22Rv1 (cell line): ENCODE measurements at regions not wholly inside any gene's neighbourhood (a gene's known extent, or its start where the extent isn't known, plus 50 kb on each side); places are given as distances from the start of the nearest gene placed in this dataset.

Experiments used
- CTCF ChIP-seq: fragments of 450-650 bp; IDR thresholded peaks from 2 replicates; pipeline ENCODE4 v1.5.1; 2017; ENCODE audit warnings: mild to moderate bottlenecking
- ZFX ChIP-seq: fragments of 450-650 bp; IDR thresholded peaks from 2 replicates; pipeline ENCODE4 v1.6.1; 2017; ENCODE audit warnings: antibody characterized with exemption, borderline replicate concordance

GRCh38 chr19:28615966-28616365 is 597.0 kb downstream of the UQCRFS1 start:
- TF ChIP-seq CTCF (no peak), ZFX (no peak)
